Ovary (tissue), 3 donors: ENCODE measurements at regions not wholly inside any gene's neighbourhood (a gene's known extent, or its start where the extent isn't known, plus 50 kb on each side); places are given as distances from the start of the nearest gene placed in this dataset.

Experiments
- EP300 ChIP-seq: sonication (generic); formaldehyde crosslinking; IDR thresholded peaks from one replicate; pipeline ENCODE4 v1.6.1; 2017; ENCODE audit warnings: antibody characterized with exemption
- POLR2A ChIP-seq: fragments of 450-650 bp; IDR thresholded peaks from one replicate; pipeline ENCODE4 v1.6.1; 2017; ENCODE audit warnings: antibody characterized with exemption, mild to moderate bottlenecking, moderate library complexity
- TF ChIP-seq, protein P1 (sequence below), 3 donors: fragments of 450-650 bp in 2 of 3; fragments of 200-600 bp in 1 of 3; IDR thresholded peaks; one replicate each; pipeline versions ENCODE4 v1.5.1 to v1.8.0; 2016 to 2022; ENCODE audit warnings: antibody characterized with exemption in 3 of 3, mild to moderate bottlenecking in 1 of 3
- donor health status: DM: no; HTN: no; CAD: no.

DNA sequence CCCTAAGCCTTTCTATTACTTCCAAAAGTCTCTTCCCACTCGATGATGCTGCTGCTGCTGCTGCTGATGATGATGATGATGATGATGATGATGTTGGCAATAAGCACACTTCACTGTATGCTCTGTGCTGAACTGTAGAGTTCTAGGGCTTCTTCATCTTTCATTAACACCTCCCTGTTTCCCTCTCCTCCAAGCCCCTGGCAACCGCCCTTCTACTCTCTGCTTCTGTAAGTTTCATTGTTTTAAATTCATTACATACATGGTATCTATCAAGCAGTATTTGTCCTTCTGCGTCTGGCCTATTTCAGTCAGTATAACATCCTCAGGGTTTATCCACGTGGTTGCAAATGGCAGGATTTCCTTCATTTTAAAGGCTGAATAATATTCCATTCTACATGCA, 100.2 kb downstream of the THBS2 start:
- TF ChIP-seq, protein P1, sequence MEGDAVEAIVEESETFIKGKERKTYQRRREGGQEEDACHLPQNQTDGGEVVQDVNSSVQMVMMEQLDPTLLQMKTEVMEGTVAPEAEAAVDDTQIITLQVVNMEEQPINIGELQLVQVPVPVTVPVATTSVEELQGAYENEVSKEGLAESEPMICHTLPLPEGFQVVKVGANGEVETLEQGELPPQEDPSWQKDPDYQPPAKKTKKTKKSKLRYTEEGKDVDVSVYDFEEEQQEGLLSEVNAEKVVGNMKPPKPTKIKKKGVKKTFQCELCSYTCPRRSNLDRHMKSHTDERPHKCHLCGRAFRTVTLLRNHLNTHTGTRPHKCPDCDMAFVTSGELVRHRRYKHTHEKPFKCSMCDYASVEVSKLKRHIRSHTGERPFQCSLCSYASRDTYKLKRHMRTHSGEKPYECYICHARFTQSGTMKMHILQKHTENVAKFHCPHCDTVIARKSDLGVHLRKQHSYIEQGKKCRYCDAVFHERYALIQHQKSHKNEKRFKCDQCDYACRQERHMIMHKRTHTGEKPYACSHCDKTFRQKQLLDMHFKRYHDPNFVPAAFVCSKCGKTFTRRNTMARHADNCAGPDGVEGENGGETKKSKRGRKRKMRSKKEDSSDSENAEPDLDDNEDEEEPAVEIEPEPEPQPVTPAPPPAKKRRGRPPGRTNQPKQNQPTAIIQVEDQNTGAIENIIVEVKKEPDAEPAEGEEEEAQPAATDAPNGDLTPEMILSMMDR (IDR thresholded peaks at IDR 0.05): no peak
- TF ChIP-seq POLR2A (no peak), EP300 (no peak)
